PC-9 (cell line): ENCODE measurements at regions not wholly inside any gene's neighbourhood (a gene's known extent, or its start where the extent isn't known, plus 50 kb on each side); places are given as distances from the start of the nearest gene placed in this dataset.

Source experiments
- EZH2 ChIP-seq: fragments of 200-600 bp; sonication (generic); IDR thresholded peaks from 2 replicates; pipeline ENCODE4 v1.8.0; 2017; ENCODE audit warnings: antibody characterized with exemption, low read depth
- TF ChIP-seq, protein P1 (sequence below): fragments of 200-600 bp; sonication (generic); conservative IDR thresholded peaks from 2 replicates; pipeline ENCODE4 v1.6.1; 2017; ENCODE audit warnings: mixed run types, antibody characterized with exemption, mild to moderate bottlenecking, moderate library complexity

DNA sequence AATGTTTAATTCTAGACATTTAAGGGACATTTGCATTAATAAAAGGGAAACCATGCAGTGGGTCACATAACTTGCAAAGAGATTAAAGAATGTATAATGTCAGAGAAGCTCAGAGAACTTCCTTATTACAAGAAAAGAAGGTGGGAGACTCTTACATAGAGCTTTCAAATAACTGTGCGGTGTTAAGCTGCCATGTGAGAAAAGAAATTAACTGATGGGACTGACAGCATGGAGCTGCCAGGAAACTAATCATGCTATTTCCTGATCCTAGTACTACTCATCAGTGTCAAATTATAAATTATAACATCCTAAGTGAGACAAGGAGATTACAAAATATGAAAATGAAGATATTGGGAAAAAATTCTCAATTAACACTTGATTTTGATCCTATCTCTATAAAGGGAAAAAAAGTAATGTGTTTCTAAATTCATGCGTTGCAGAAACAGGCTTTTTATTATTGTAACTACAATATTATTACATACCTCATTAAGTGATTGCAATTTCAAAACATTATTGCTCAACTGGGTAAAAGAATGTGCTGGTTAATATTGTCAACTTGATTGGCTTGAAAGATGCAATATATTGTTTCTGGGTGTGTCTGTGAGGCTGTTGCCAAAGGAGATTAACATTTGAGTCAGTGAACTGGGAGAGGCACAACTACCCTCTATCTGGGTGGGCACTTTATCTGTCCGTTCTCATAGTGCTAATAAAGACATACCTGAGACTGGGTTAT is 609.5 kb upstream of the NUDT12 start:
- TF ChIP-seq, protein P1, sequence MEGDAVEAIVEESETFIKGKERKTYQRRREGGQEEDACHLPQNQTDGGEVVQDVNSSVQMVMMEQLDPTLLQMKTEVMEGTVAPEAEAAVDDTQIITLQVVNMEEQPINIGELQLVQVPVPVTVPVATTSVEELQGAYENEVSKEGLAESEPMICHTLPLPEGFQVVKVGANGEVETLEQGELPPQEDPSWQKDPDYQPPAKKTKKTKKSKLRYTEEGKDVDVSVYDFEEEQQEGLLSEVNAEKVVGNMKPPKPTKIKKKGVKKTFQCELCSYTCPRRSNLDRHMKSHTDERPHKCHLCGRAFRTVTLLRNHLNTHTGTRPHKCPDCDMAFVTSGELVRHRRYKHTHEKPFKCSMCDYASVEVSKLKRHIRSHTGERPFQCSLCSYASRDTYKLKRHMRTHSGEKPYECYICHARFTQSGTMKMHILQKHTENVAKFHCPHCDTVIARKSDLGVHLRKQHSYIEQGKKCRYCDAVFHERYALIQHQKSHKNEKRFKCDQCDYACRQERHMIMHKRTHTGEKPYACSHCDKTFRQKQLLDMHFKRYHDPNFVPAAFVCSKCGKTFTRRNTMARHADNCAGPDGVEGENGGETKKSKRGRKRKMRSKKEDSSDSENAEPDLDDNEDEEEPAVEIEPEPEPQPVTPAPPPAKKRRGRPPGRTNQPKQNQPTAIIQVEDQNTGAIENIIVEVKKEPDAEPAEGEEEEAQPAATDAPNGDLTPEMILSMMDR, result no peak
- no peak for TF ChIP-seq EZH2
